ENCODE measurements at regions not wholly inside any gene's neighbourhood (a gene's known extent, or its start where the extent isn't known, plus 50 kb on each side); places are given as distances from the start of the nearest gene placed in this dataset.

- TF ChIP-seq EZH2 (IDR thresholded peaks at IDR 0.05; ENCODE audit: insufficient read depth, poor library complexity, severe bottlenecking) (no peak), EZH2phosphoT487 (IDR thresholded peaks at IDR 0.05; ENCODE audit: insufficient read depth, low read depth) (no peak)
These were observed 86.9 kb upstream of the SEMA3A start for GRCh38 chr7:84281518-84281917.

Measured in GM23248 (cell line).